SK-N-SH (cell line): ENCODE measurements at regions not wholly inside any gene's neighbourhood (a gene's known extent, or its start where the extent isn't known, plus 50 kb on each side); places are given as distances from the start of the nearest gene placed in this dataset.

Source experiments
- CTCF ChIA-PET: fragments of 300-600, 350-600 bp; formaldehyde crosslinking; extraction: SDS; loops from one replicate; lab custom pipeline; 2021; lab: Yijun Ruan, JAX
- POLR2A ChIA-PET: fragments of 350-600 bp; sonication (Branson Sonifier 250); formaldehyde crosslinking; extraction: SDS; loops from one replicate; lab custom pipeline; 2020; ENCODE audit warnings: antibody characterized with exemption, inconsistent platforms; lab: Yijun Ruan, JAX
- DNase-seq: peaks from one replicate; pipeline ENCODE4 v3.0.0; 2012
- H2AFZ ChIP-seq: fragments of 200-600 bp; sonication (generic); 2 replicates; pipeline ENCODE4 v1.8.1; 2016; ENCODE audit warnings: antibody characterized with exemption, mild to moderate bottlenecking, low read depth
- H3F3A ChIP-seq: fragments of 200-600 bp; sonication (generic); replicated peaks from 2 replicates; pipeline ENCODE3; 2016; ENCODE audit warnings: antibody characterized with exemption, mild to moderate bottlenecking; ENCODE audit not compliant: insufficient read depth
- H3K27ac ChIP-seq, 2 experiments: fragments of 200-500 bp in 1 of 2; fragments of 200-600 bp in 1 of 2; sonication (Bioruptor generic) in 1 of 2; sonication (generic), shearing (Covaris generic) in 1 of 2; 2 replicates each; pipeline versions ENCODE4 v1.5.1 to v1.6.1; 2014 to 2016; ENCODE audit warnings: low read depth in 2 of 2, inconsistent platforms in 1 of 2, low read length in 1 of 2, mild to moderate bottlenecking in 1 of 2, mixed read lengths in 1 of 2
- H3K27me3 ChIP-seq: fragments of 200-600 bp; sonication (generic), shearing (Covaris generic); 2 replicates; pipeline ENCODE4 v1.6.1; 2016; ENCODE audit warnings: mixed run types; ENCODE audit not compliant: insufficient read depth
- H3K36me3 ChIP-seq, 2 experiments: fragments of 200-500 bp in 1 of 2; fragments of 200-600 bp in 1 of 2; sonication (Bioruptor generic) in 1 of 2; sonication (generic) in 1 of 2; replicated peaks in 1 of 2; 2 replicates each; pipeline versions ENCODE3 to v1.5.1; 2014 to 2016; ENCODE audit warnings: low read length in 1 of 2, mild to moderate bottlenecking in 1 of 2; ENCODE audit not compliant: insufficient read depth in 2 of 2, control insufficient read depth in 1 of 2
- H3K4me1 ChIP-seq, 2 experiments: fragments of 200-500 bp in 1 of 2; fragments of 200-600 bp in 1 of 2; sonication (Bioruptor generic) in 1 of 2; sonication (generic), shearing (Covaris generic) in 1 of 2; 2 replicates each; pipeline versions ENCODE4 v1.5.1 to v1.6.1; 2014 to 2016; ENCODE audit warnings: low read depth in 1 of 2, low read length in 1 of 2, mixed run types in 1 of 2; ENCODE audit not compliant: insufficient read depth in 2 of 2, control insufficient read depth in 1 of 2
- H3K4me2 ChIP-seq: fragments of 200-600 bp; sonication (generic), shearing (Covaris generic); 2 replicates; pipeline ENCODE4 v1.6.1; 2017; ENCODE audit warnings: mixed run types
- H3K4me3 ChIP-seq, 2 experiments: fragments of 200-500 bp in 1 of 2; fragments of 200-600 bp in 1 of 2; sonication (Bioruptor generic) in 1 of 2; sonication (generic), shearing (Covaris generic) in 1 of 2; 2 replicates each; pipeline versions ENCODE4 v1.5.1 to v1.8.1; 2014 to 2016; ENCODE audit warnings: low read depth in 2 of 2, inconsistent platforms in 1 of 2, low read length in 1 of 2, mild to moderate bottlenecking in 1 of 2, mixed read lengths in 1 of 2, moderate library complexity in 1 of 2
- H3K79me2 ChIP-seq: fragments of 200-600 bp; sonication (generic); 2 replicates; pipeline ENCODE4 v1.8.1; 2017; ENCODE audit warnings: mild to moderate bottlenecking; ENCODE audit not compliant: insufficient read depth
- H3K9ac ChIP-seq: fragments of 200-600 bp; sonication (generic); 2 replicates; pipeline ENCODE4 v1.6.1; 2017; ENCODE audit warnings: mixed run types
- H3K9me2 ChIP-seq: fragments of 200-600 bp; sonication (generic); 2 replicates; pipeline ENCODE4 v1.6.1; 2017; ENCODE audit warnings: mixed run types
- H3K9me3 ChIP-seq: fragments of 200-600 bp; sonication (generic); 2 replicates; pipeline ENCODE4 v1.6.1; 2017; ENCODE audit warnings: mixed run types, mild to moderate bottlenecking, moderate library complexity
- H4K20me1 ChIP-seq: fragments of 200-600 bp; sonication (generic); 2 replicates; pipeline ENCODE4 v1.6.1; 2017; ENCODE audit warnings: mild to moderate bottlenecking, mixed run types; ENCODE audit not compliant: insufficient read depth
- CTCF ChIP-seq: fragments of 200-600 bp; sonication (generic); IDR thresholded peaks from 2 replicates; pipeline ENCODE4 v1.6.1; 2017; ENCODE audit warnings: antibody characterized with exemption, mild to moderate bottlenecking, moderate library complexity
- EP300 ChIP-seq, 2 experiments: IDR thresholded peaks; 2 replicates each; pipeline versions ENCODE4 v1.4.0 to v1.6.1; 2012; ENCODE audit warnings: borderline replicate concordance in 1 of 2, low read depth in 1 of 2, low read length in 1 of 2
- EZH2phosphoT487 ChIP-seq: fragments of 200-600 bp; sonication (generic); IDR thresholded peaks from 2 replicates; pipeline ENCODE4 v1.6.1; 2017; ENCODE audit warnings: low read depth, mixed run types, mild to moderate bottlenecking, antibody characterized with exemption, moderate library complexity, borderline replicate concordance
- FOSL2 ChIP-seq: IDR thresholded peaks from 2 replicates; pipeline ENCODE4 v1.4.0; 2012; ENCODE audit warnings: low read depth, mild to moderate bottlenecking, moderate library complexity, borderline replicate concordance
- FOXJ3 ChIP-seq: sonication (generic); formaldehyde crosslinking; IDR thresholded peaks from 2 replicates; pipeline ENCODE4 v1.5.1; 2020; ENCODE audit warnings: mild to moderate bottlenecking, missing genetic modification reagents
- FOXM1 ChIP-seq: IDR thresholded peaks from 2 replicates; pipeline ENCODE4 v1.4.0; 2012; ENCODE audit warnings: low read depth, mild to moderate bottlenecking
- GATA2 ChIP-seq: sonication (generic); formaldehyde crosslinking; IDR thresholded peaks from 2 replicates; pipeline ENCODE4 v1.5.0; 2020; ENCODE audit warnings: mild to moderate bottlenecking, missing genetic modification reagents
- IRF3 ChIP-seq: fragments of 150-350 bp; IDR thresholded peaks from 2 replicates; pipeline ENCODE4 v1.6.1; 2016; ENCODE audit warnings: mild to moderate bottlenecking, low read depth, low read length
- MAX ChIP-seq: IDR thresholded peaks from 2 replicates; pipeline ENCODE4 v1.4.0; 2012; ENCODE audit warnings: low read depth
- POLR2AphosphoS5 ChIP-seq: IDR thresholded peaks from 2 replicates; pipeline ENCODE4 v1.6.1; 2012; ENCODE audit warnings: low read depth, low read length
- REST ChIP-seq: IDR thresholded peaks from 2 replicates; pipeline ENCODE4 v1.6.1; 2012; ENCODE audit warnings: mild to moderate bottlenecking, low read depth, low read length, moderate library complexity
- RFX5 ChIP-seq: IDR thresholded peaks from 2 replicates; pipeline ENCODE4 v1.6.1; 2012; ENCODE audit warnings: mild to moderate bottlenecking, improper control_type of control experiment, low read length
- RXRA ChIP-seq: IDR thresholded peaks from 2 replicates; pipeline ENCODE4 v1.4.0; 2012; ENCODE audit warnings: low read depth, mild to moderate bottlenecking, borderline replicate concordance
- SIN3A ChIP-seq: IDR thresholded peaks from 2 replicates; pipeline ENCODE4 v1.6.1; 2012; ENCODE audit warnings: low read depth, mild to moderate bottlenecking, low read length, moderate library complexity, borderline replicate concordance
- TEAD4 ChIP-seq: IDR thresholded peaks from 2 replicates; pipeline ENCODE4 v1.4.0; 2012; ENCODE audit warnings: mild to moderate bottlenecking, borderline replicate concordance; ENCODE audit not compliant: insufficient read depth
- USF1 ChIP-seq: IDR thresholded peaks from 2 replicates; pipeline ENCODE4 v1.4.0; 2012; ENCODE audit warnings: low read depth, borderline replicate concordance
- USF2 ChIP-seq: fragments of 150-350 bp; IDR thresholded peaks from 2 replicates; pipeline ENCODE4 v1.6.1; 2017; ENCODE audit warnings: antibody characterized with exemption, low read length, low read depth, borderline replicate concordance
- WGBS: methylation state at CpG from one replicate; pipeline ENCODE4 v1.1.6; 2017; ENCODE audit warnings: low lambda C conversion rate; 5-methylcytosine and 5-hydroxymethylcytosine counted together

- TF ChIP-seq MAX, result no peak
- no peak for TF ChIP-seq EZH2phosphoT487
- no peak for TF ChIP-seq USF1
- TF ChIP-seq USF2, result no peak
- TF ChIP-seq POLR2AphosphoS5, result no peak
- no peak for TF ChIP-seq RXRA
- TF ChIP-seq SIN3A, result no peak
- TF ChIP-seq GATA2 (CRISPR knock-in tag), result no peak
These were observed 139.1 kb upstream of the PAQR3 start (continued) for GRCh38 chr4:79078339-79078738.

- Histone ChIP-seq H3K36me3 (no peaks in the 10 kb centered on the region), H3K79me2 (no peaks in the 10 kb centered on the region), H3K4me3 (no peak overlapping the region), H3K9me2 (no peaks in the 10 kb centered on the region), H3K4me2 (no peak overlapping the region), H3K9ac (no peak overlapping the region), H3K27me3 (no peaks in the 10 kb centered on the region), H2AFZ (no peak overlapping the region), H4K20me1 (no peaks in the 10 kb centered on the region), H3K9me3 (no peaks in the 10 kb centered on the region), H3F3A (no peaks in the 10 kb centered on the region), H3K27ac (no peak overlapping the region), H3K4me1 (no peaks in the 10 kb centered on the region)
- ChIA-PET CTCF (interaction anchor here (1.4 kb wide), 1 partner anchor 14 kb away, joined by 3 read pairs; no protein-coding TSS in a partner anchor), POLR2A (no interaction called here)
- TF ChIP-seq CTCF, result no peak
- no peak for TF ChIP-seq FOXM1
- TF ChIP-seq FOSL2, result no peak
- TF ChIP-seq EP300 (IDR thresholded peaks at IDR 0.05; ENCODE audit: borderline replicate concordance in 1 of 2, low read depth in 1 of 2, low read length in 1 of 2), result no peak
- no peak for TF ChIP-seq FOXJ3 (CRISPR knock-in tag)
- TF ChIP-seq USF2, result no peak
- TF ChIP-seq TEAD4, result no peak
- TF ChIP-seq RFX5, result no peak
- TF ChIP-seq MAX, result no peak
- TF ChIP-seq IRF3, result no peak
- TF ChIP-seq REST, result no peak
- TF ChIP-seq GATA2 (CRISPR knock-in tag), result no peak
- DNase-seq, result no peak
- 14% methylated on average over 1 of the region's 1 CpG for WGBS
These were observed 134.8 kb upstream of the PAQR3 start for GRCh38 chr4:79074040-79074439.
